Gastrocnemius medialis (tissue), 4 donors: ENCODE measurements at regions not wholly inside any gene's neighbourhood (a gene's known extent, or its start where the extent isn't known, plus 50 kb on each side); places are given as distances from the start of the nearest gene placed in this dataset.

Experiments used
- ATAC-seq, 2 donors: fragments of 150-250 bp; one replicate each; pipeline ENCODE4 v1.9.1; 2016
- DNase-seq, 2 donors: peaks; one replicate each; pipeline ENCODE4 v3.0.0-alpha.2; 2019
- H3K27ac ChIP-seq, 4 donors: fragments of 200-600 bp; sonication (generic); 1 replicate in 1 of 4; 2 replicates in 3 of 4; pipeline ENCODE4 v1.5.1; 2016 to 2018; ENCODE audit warnings: mild to moderate bottlenecking in 2 of 4, moderate library complexity in 1 of 4
- H3K27me3 ChIP-seq, 3 donors: fragments of 200-600 bp; sonication (generic) in 2 of 3; 1 replicate in 1 of 3; 2 replicates in 2 of 3; pipeline versions ENCODE4 v1.5.1 to v1.6.0; 2016 to 2019; ENCODE audit warnings: mild to moderate bottlenecking in 1 of 3, moderate library complexity in 1 of 3
- H3K36me3 ChIP-seq, 2 donors: fragments of 200-600 bp; sonication (generic) in 1 of 2; one replicate each; pipeline ENCODE4 v1.5.1; 2017 to 2018
- H3K4me1 ChIP-seq, 2 donors: fragments of 200-600 bp; sonication (generic) in 1 of 2; one replicate each; pipeline ENCODE4 v1.5.1; 2016 to 2017; ENCODE audit warnings: mild to moderate bottlenecking in 2 of 2
- H3K4me3 ChIP-seq, 4 donors: fragments of 200-600 bp; sonication (generic) in 3 of 4; 1 replicate in 1 of 4; 2 replicates in 3 of 4; pipeline ENCODE4 v1.5.1; 2016 to 2019; ENCODE audit warnings: mild to moderate bottlenecking in 2 of 4
- H3K9me3 ChIP-seq, 3 donors: fragments of 200-600 bp; sonication (generic) in 2 of 3; 1 replicate in 1 of 3; 2 replicates in 2 of 3; pipeline ENCODE4 v1.5.1; 2016 to 2019
- CTCF ChIP-seq, 5 experiments: fragments of 450-650 bp in 3 of 5; fragments of 200-600 bp in 2 of 5; sonication (generic) in 2 of 5; IDR thresholded peaks in 4 of 5; conservative IDR thresholded peaks in 1 of 5; 1 replicate in 4 of 5; 2 replicates in 1 of 5; pipeline ENCODE4 v1.5.1; 2016 to 2019; ENCODE audit warnings: antibody characterized with exemption in 5 of 5, mild to moderate bottlenecking in 3 of 5, moderate library complexity in 3 of 5
- POLR2A ChIP-seq, 2 donors: fragments of 450-650 bp; IDR thresholded peaks; one replicate each; pipeline ENCODE4 v1.6.1; 2017; ENCODE audit warnings: antibody characterized with exemption in 2 of 2, mild to moderate bottlenecking in 2 of 2, moderate library complexity in 2 of 2
- in situ Hi-C, 4 donors: fragments of 200-750 bp; cut with MboI; loops; one replicate each; pipeline versions ENCODE4 v1.15.0 to v1.8.0; 2017; ENCODE audit warnings: low sequenced_read_pairs in 4 of 4
- intact Hi-C: fragments of 100-400 bp; cut with DNase I; formaldehyde crosslinking; loops from one replicate; pipeline ENCODE4 v1.15.1; 2023; ENCODE audit warnings: low total_unique reads

- no peak overlapping the region for H3K27ac ChIP-seq
- H3K4me3 ChIP-seq = no peak overlapping the region
- no peaks in the 10 kb centered on the region for H3K4me1 ChIP-seq
- no peak for DNase-seq
- in situ Hi-C loops (no loop called here), intact Hi-C loops (no loop called here)
- TF ChIP-seq POLR2A (IDR thresholded peaks at IDR 0.05) = no peak
- TF ChIP-seq CTCF (IDR thresholded peaks at IDR 0.05 in 4 of 5, conservative IDR thresholded peaks at IDR 0.05 in 1 of 5) = no peak
- H3K36me3 ChIP-seq = no peaks in the 10 kb centered on the region
- no peaks in the 10 kb centered on the region for H3K27me3 ChIP-seq
- H3K9me3 ChIP-seq = no peaks in the 10 kb centered on the region
- ATAC-seq = no peak
Measured at GRCh38 chr17:71251276-71251675, 869.5 kb upstream of the SOX9 start.

DNA sequence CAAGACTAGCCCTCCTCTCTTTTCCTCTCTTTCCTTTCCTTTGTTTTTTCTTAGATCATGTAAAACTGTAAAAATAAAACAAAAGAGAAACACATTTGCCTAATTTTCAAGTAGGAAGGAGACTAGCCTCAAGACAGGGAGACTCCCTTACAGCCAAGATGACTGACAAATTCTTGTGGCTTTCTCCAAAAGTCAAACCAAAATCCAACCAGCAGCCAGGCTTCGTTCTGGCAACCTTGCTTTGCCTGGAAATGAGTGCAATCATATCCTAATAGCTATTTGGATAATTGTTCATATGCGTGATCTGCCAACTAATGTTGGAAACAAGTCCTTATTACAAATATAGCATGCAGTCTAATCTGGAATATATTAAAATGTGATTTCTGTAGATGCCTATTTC lies 868.9 kb upstream of the SOX9 start:
- Histone ChIP-seq H3K27ac (no peak overlapping the region), H3K4me3 (no peak overlapping the region), H3K9me3 (no peaks in the 10 kb centered on the region), H3K27me3 (no peaks in the 10 kb centered on the region), H3K36me3 (no peaks in the 10 kb centered on the region), H3K4me1 (no peaks in the 10 kb centered on the region)
- intact Hi-C loops = no loop called here
- in situ Hi-C loops = no loop called here
- DNase-seq (no peak), ATAC-seq (no peak)
- TF ChIP-seq POLR2A (IDR thresholded peaks at IDR 0.05) (no peak), CTCF (IDR thresholded peaks at IDR 0.05 in 4 of 5, conservative IDR thresholded peaks at IDR 0.05 in 1 of 5) (no peak)

- intact Hi-C loops = no loop called here
- no peaks in the 10 kb centered on the region for H3K4me1 ChIP-seq
- H3K27ac ChIP-seq = no peak overlapping the region
- no peak for TF ChIP-seq POLR2A (IDR thresholded peaks at IDR 0.05)
- TF ChIP-seq CTCF (IDR thresholded peaks at IDR 0.05 in 4 of 5, conservative IDR thresholded peaks at IDR 0.05 in 1 of 5) = no peak
- no peak overlapping the region for H3K4me3 ChIP-seq
- no peaks in the 10 kb centered on the region for H3K9me3 ChIP-seq
- no peaks in the 10 kb centered on the region for H3K27me3 ChIP-seq
- DNase-seq (no peak), ATAC-seq (no peak)
- H3K36me3 ChIP-seq = no peaks in the 10 kb centered on the region
- in situ Hi-C loops = no loop called here
Measured at GRCh38 chr17:71252436-71252835, 868.4 kb upstream of the SOX9 start.

- no peak for ATAC-seq
Measured at GRCh38 chr17:71257096-71257495, 863.7 kb upstream of the SOX9 start.

More at GRCh38 chr17:71257096-71257495, 863.7 kb upstream of the SOX9 start:
- H3K4me3 ChIP-seq = no peak overlapping the region
- in situ Hi-C loops (no loop called here), intact Hi-C loops (no loop called here)
- no peaks in the 10 kb centered on the region for H3K9me3 ChIP-seq
- no peak for DNase-seq
- no peaks in the 10 kb centered on the region for H3K4me1 ChIP-seq
- H3K27me3 ChIP-seq = no peaks in the 10 kb centered on the region
- TF ChIP-seq POLR2A (IDR thresholded peaks at IDR 0.05) (no peak), CTCF (IDR thresholded peaks at IDR 0.05 in 4 of 5, conservative IDR thresholded peaks at IDR 0.05 in 1 of 5) (no peak)
- H3K36me3 ChIP-seq = no peaks in the 10 kb centered on the region
- no peak overlapping the region for H3K27ac ChIP-seq
